SU-DHL-6 (cell line): ENCODE measurements at regions not wholly inside any gene's neighbourhood (a gene's known extent, or its start where the extent isn't known, plus 50 kb on each side); places are given as distances from the start of the nearest gene placed in this dataset.

Experiments used
- H2AFZ ChIP-seq: fragments of 200-600 bp; sonication (generic); 2 replicates; pipeline ENCODE4 v1.6.1; 2014; ENCODE audit warnings: low read depth, mild to moderate bottlenecking, moderate library complexity, mixed read lengths, antibody characterized with exemption, low read length; ENCODE audit not compliant: severe bottlenecking
- H3F3A ChIP-seq: fragments of 200-600 bp; shearing (Covaris generic); 2 replicates; pipeline ENCODE4 v1.6.0; 2016; ENCODE audit warnings: antibody characterized with exemption, mild to moderate bottlenecking; ENCODE audit not compliant: insufficient read depth
- H3K27ac ChIP-seq: fragments of 200-600 bp; sonication (generic); 2 replicates; pipeline ENCODE4 v1.5.1; 2016; ENCODE audit warnings: low read depth, mild to moderate bottlenecking, low read length, moderate library complexity, mixed read lengths
- H3K27me3 ChIP-seq: fragments of 200-600 bp; sonication (generic), shearing (Covaris generic); 2 replicates; pipeline ENCODE4 v1.6.0; 2014; ENCODE audit warnings: mild to moderate bottlenecking, low read length
- H3K36me3 ChIP-seq: fragments of 200-600 bp; sonication (generic); 2 replicates; pipeline ENCODE4 v1.6.1; 2014; ENCODE audit warnings: mild to moderate bottlenecking, low read length, mixed read lengths
- H3K4me2 ChIP-seq: fragments of 300-600, 200-600 bp; shearing (Covaris generic), sonication (generic); 2 replicates; pipeline ENCODE4 v1.6.0; 2014; ENCODE audit warnings: low read length, low read depth, mild to moderate bottlenecking; ENCODE audit not compliant: poor library complexity, severe bottlenecking
- H3K4me3 ChIP-seq: fragments of 200-600 bp; sonication (generic); 2 replicates; pipeline ENCODE4 v1.5.1; 2014; ENCODE audit warnings: antibody characterized with exemption, low read length, mild to moderate bottlenecking, mixed read lengths; ENCODE audit not compliant: insufficient read depth, poor library complexity, severe bottlenecking
- H3K79me2 ChIP-seq: fragments of 200-600 bp; sonication (generic); 2 replicates; pipeline ENCODE4 v1.6.1; 2014; ENCODE audit warnings: mild to moderate bottlenecking, low read length, moderate library complexity; ENCODE audit not compliant: insufficient read depth
- H3K9ac ChIP-seq: fragments of 200-600 bp; sonication (generic); 2 replicates; pipeline ENCODE4 v1.7.0; 2014; ENCODE audit warnings: mild to moderate bottlenecking, low read length
- H3K9me2 ChIP-seq: fragments of 200-600 bp; sonication (generic); replicated peaks from 2 replicates; pipeline ENCODE4 v1.6.1; 2014; ENCODE audit warnings: low read length; ENCODE audit not compliant: insufficient read depth
- H3K9me3 ChIP-seq: fragments of 200-600 bp; sonication (generic); 2 replicates; pipeline ENCODE4 v1.6.1; 2014; ENCODE audit warnings: low read length, mixed read lengths; ENCODE audit not compliant: insufficient read depth
- H4K20me1 ChIP-seq: fragments of 200-600 bp; sonication (generic); 2 replicates; pipeline ENCODE4 v1.6.1; 2014; ENCODE audit warnings: low read depth, mild to moderate bottlenecking, antibody characterized with exemption, low read length, moderate library complexity, mixed read lengths
- CTCF ChIP-seq: fragments of 200-600 bp; sonication (generic); IDR thresholded peaks from one replicate; pipeline ENCODE4 v1.5.1; 2017; ENCODE audit warnings: antibody characterized with exemption, mild to moderate bottlenecking, low read length, moderate library complexity; ENCODE audit not compliant: insufficient read depth, poor library complexity, severe bottlenecking
- EZH2phosphoT487 ChIP-seq: fragments of 200-600 bp; sonication (generic), shearing (Covaris generic); conservative IDR thresholded peaks from 2 replicates; pipeline ENCODE4 v1.6.1; 2018; ENCODE audit warnings: mild to moderate bottlenecking, antibody characterized with exemption, low read length, moderate library complexity, mixed read lengths

- H3K4me3 ChIP-seq, result no peak overlapping the region
- no peaks in the 10 kb centered on the region for H4K20me1 ChIP-seq
- H3K4me2 ChIP-seq, result no peak overlapping the region
- H3K9me3 ChIP-seq, result no peaks in the 10 kb centered on the region
- no peaks in the 10 kb centered on the region for H3K79me2 ChIP-seq
- H3K27me3 ChIP-seq, result no peaks in the 10 kb centered on the region
- H3K36me3 ChIP-seq, result no peaks in the 10 kb centered on the region
- H3F3A ChIP-seq, result no peaks in the 10 kb centered on the region
- no peak overlapping the region for H2AFZ ChIP-seq
- no peak overlapping the region for H3K27ac ChIP-seq
- no peak overlapping the region for H3K9ac ChIP-seq
- no peak for TF ChIP-seq EZH2phosphoT487
- TF ChIP-seq CTCF, result no peak
- H3K9me2 ChIP-seq, result no peaks in the 10 kb centered on the region
Measured at GRCh38 chr5:68884144-68884754, 209.6 kb upstream of the SLC30A5 start.

GRCh38 chr5:68884883-68885282 lies 208.9 kb upstream of the SLC30A5 start:
- H3K9me3 ChIP-seq, result no peaks in the 10 kb centered on the region
- H3K9ac ChIP-seq, result no peak overlapping the region

GRCh38 chr5:68886814-68887213 lies 207.0 kb upstream of the SLC30A5 start:
- H3F3A ChIP-seq, result no peaks in the 10 kb centered on the region
- H3K9me3 ChIP-seq, result no peaks in the 10 kb centered on the region
- H3K27me3 ChIP-seq, result no peaks in the 10 kb centered on the region
- H3K4me2 ChIP-seq, result no peak overlapping the region
- H3K79me2 ChIP-seq, result no peaks in the 10 kb centered on the region
- no peak overlapping the region for H3K27ac ChIP-seq
- no peak overlapping the region for H3K9ac ChIP-seq
- no peak overlapping the region for H2AFZ ChIP-seq
- no peaks in the 10 kb centered on the region for H4K20me1 ChIP-seq
- no peaks in the 10 kb centered on the region for H3K36me3 ChIP-seq
- TF ChIP-seq CTCF (no peak), EZH2phosphoT487 (no peak)
- H3K4me3 ChIP-seq, result no peak overlapping the region
- no peaks in the 10 kb centered on the region for H3K9me2 ChIP-seq

More at GRCh38 chr5:68884883-68885282, 208.9 kb upstream of the SLC30A5 start:
- Histone ChIP-seq H3K36me3 (no peaks in the 10 kb centered on the region), H4K20me1 (no peaks in the 10 kb centered on the region), H2AFZ (no peak overlapping the region), H3K79me2 (no peaks in the 10 kb centered on the region), H3F3A (no peaks in the 10 kb centered on the region), H3K27me3 (no peaks in the 10 kb centered on the region), H3K9me2 (no peaks in the 10 kb centered on the region), H3K4me2 (no peak overlapping the region), H3K27ac (no peak overlapping the region), H3K4me3 (no peak overlapping the region)
- TF ChIP-seq EZH2phosphoT487, result no peak
- peak; percentile 31 for TF ChIP-seq CTCF
